C4-2B (cell line): ENCODE measurements at regions not wholly inside any gene's neighbourhood (a gene's known extent, or its start where the extent isn't known, plus 50 kb on each side); places are given as distances from the start of the nearest gene placed in this dataset.

Experiments
- CTCF ChIP-seq: fragments of 450-650 bp; conservative IDR thresholded peaks from 2 replicates; pipeline ENCODE4 v1.5.1; 2017; ENCODE audit warnings: mild to moderate bottlenecking
- ZFX ChIP-seq: fragments of 450-650 bp; IDR thresholded peaks from 2 replicates; pipeline ENCODE4 v1.6.1; 2017

- no peak for TF ChIP-seq CTCF
- TF ChIP-seq ZFX, result no peak
Measured at GRCh38 chr9:23081377-23081776, 634.8 kb downstream of the DMRTA1 start.
